ENCODE measurements at regions not wholly inside any gene's neighbourhood (a gene's known extent, or its start where the extent isn't known, plus 50 kb on each side); places are given as distances from the start of the nearest gene placed in this dataset.

GRCh38 chr2:67574230-67574629, 177.1 kb downstream of the ETAA1 start:
- FAIRE-seq, result peak; percentile 4
- no peak overlapping the region for H3K9ac ChIP-seq (replicated peaks; ENCODE audit: extremely low read depth, insufficient read depth, low read length)

DNA sequence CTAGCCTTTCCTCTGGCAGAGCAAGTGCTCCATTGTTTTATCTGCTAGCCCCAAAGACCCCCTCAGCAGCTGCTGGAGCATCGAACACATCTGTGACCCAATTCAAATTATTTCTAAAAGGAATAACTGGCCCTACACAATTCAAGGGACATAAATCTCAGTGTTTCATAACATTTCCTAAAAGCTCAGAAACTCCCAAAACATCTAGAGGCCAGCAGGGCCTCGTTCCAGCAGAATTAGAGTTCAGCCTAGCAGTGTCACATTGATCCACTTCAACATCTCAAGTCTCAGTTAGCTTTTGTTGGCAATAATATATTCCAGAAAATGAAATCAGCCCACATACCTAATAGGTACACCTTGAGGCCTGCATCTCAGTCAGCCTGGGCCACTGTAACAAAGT, 179.1 kb downstream of the ETAA1 start:
- Histone ChIP-seq H3K9me3 (replicated peaks; ENCODE audit: control insufficient read depth, insufficient read depth, low read length) (no peaks in the 10 kb centered on the region), H3K27me3 (ENCODE audit: control insufficient read depth in 2 of 2, insufficient read depth in 2 of 2, low read length in 2 of 2) (no peaks in the 10 kb centered on the region), H3K4me2 (ENCODE audit: insufficient read depth, low read length) (no peak overlapping the region), H3K9ac (replicated peaks; ENCODE audit: extremely low read depth, insufficient read depth, low read length) (no peak overlapping the region), H3K27ac (ENCODE audit: insufficient read depth, low read depth, low read length) (no peak overlapping the region), H3K4me3 (replicated peaks in 1 of 3; ENCODE audit: insufficient read depth in 1 of 3, low read depth in 1 of 3, low read length in 3 of 3) (no peak overlapping the region), H3K36me3 (ENCODE audit: control insufficient read depth in 2 of 2, extremely low read depth in 1 of 2, insufficient read depth in 2 of 2, low read length in 2 of 2) (no peaks in the 10 kb centered on the region), H3K4me1 (ENCODE audit: control insufficient read depth, extremely low read depth, insufficient read depth, low read length) (peaks cover 6% of the 10 kb centered on the region), H2AFZ (ENCODE audit: low read depth, low read length) (no peak overlapping the region), H4K20me1 (replicated peaks; ENCODE audit: control insufficient read depth, extremely low read depth, insufficient read depth, low read length) (no peaks in the 10 kb centered on the region), H3K79me2 (ENCODE audit: control insufficient read depth, insufficient read depth, low read length) (no peaks in the 10 kb centered on the region), H3K9me1 (replicated peaks; ENCODE audit: control insufficient read depth, extremely low read depth, insufficient read depth, low read length) (no peaks in the 10 kb centered on the region)
- no peak for DNase-seq (ENCODE audit: low read depth, low spot score)
- no peak for FAIRE-seq
- intact Hi-C loops (cut with micrococcal nuclease), result no loop called here
- CTCF ChIA-PET, result interaction anchor here (0.6 to 1.5 kb wide), 5 partner anchors 14 to 185 kb away, joined by 3 to 4 read pairs (median 4); no protein-coding TSS in a partner anchor
- TF ChIP-seq GATA2 (IDR thresholded peaks at IDR 0.05; ENCODE audit: insufficient read depth, insufficient read length, low read depth, low read length) (no peak), MAX (IDR thresholded peaks at IDR 0.05; ENCODE audit: insufficient read depth, insufficient read length) (no peak), JUN (IDR thresholded peaks at IDR 0.05; ENCODE audit: borderline replicate concordance, insufficient read depth, insufficient read length, low read depth) (no peak), MYC (IDR thresholded peaks at IDR 0.05; ENCODE audit: low read depth, low read length) (no peak), POLR2AphosphoS5 (IDR thresholded peaks at IDR 0.05; ENCODE audit: insufficient read depth, low read depth, low read length) (no peak), FOS (IDR thresholded peaks at IDR 0.05; ENCODE audit: borderline replicate concordance, insufficient read depth, low read length) (no peak), EZH2 (IDR thresholded peaks at IDR 0.05; ENCODE audit: borderline replicate concordance, low read depth, low read length, severe bottlenecking) (no peak), POLR2A (IDR thresholded peaks at IDR 0.05; ENCODE audit: low read depth, low read length) (no peak)
- TF ChIP-seq, protein P1, sequence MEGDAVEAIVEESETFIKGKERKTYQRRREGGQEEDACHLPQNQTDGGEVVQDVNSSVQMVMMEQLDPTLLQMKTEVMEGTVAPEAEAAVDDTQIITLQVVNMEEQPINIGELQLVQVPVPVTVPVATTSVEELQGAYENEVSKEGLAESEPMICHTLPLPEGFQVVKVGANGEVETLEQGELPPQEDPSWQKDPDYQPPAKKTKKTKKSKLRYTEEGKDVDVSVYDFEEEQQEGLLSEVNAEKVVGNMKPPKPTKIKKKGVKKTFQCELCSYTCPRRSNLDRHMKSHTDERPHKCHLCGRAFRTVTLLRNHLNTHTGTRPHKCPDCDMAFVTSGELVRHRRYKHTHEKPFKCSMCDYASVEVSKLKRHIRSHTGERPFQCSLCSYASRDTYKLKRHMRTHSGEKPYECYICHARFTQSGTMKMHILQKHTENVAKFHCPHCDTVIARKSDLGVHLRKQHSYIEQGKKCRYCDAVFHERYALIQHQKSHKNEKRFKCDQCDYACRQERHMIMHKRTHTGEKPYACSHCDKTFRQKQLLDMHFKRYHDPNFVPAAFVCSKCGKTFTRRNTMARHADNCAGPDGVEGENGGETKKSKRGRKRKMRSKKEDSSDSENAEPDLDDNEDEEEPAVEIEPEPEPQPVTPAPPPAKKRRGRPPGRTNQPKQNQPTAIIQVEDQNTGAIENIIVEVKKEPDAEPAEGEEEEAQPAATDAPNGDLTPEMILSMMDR (IDR thresholded peaks at IDR 0.05; ENCODE audit: extremely low read depth in 1 of 2, insufficient read depth in 1 of 2, low read depth in 1 of 2, low read length in 2 of 2), result no peak
- BruUV-seq (replicated peaks), result no TSS peak
- POLR2A ChIA-PET, result no interaction called here
- dilution Hi-C loops (cut with MboI; ENCODE audit: extremely low pct_ligation_motif_present, low sequenced_read_pairs), result no loop called here

More at GRCh38 chr2:67574230-67574629, 177.1 kb downstream of the ETAA1 start:
- Histone ChIP-seq H2AFZ (ENCODE audit: low read depth, low read length) (no peak overlapping the region), H3K27me3 (ENCODE audit: control insufficient read depth in 2 of 2, insufficient read depth in 2 of 2, low read length in 2 of 2) (no peaks in the 10 kb centered on the region), H3K9me1 (replicated peaks; ENCODE audit: control insufficient read depth, extremely low read depth, insufficient read depth, low read length) (no peaks in the 10 kb centered on the region), H3K4me1 (ENCODE audit: control insufficient read depth, extremely low read depth, insufficient read depth, low read length) (peaks cover 6% of the 10 kb centered on the region), H3K79me2 (ENCODE audit: control insufficient read depth, insufficient read depth, low read length) (no peaks in the 10 kb centered on the region), H4K20me1 (replicated peaks; ENCODE audit: control insufficient read depth, extremely low read depth, insufficient read depth, low read length) (no peaks in the 10 kb centered on the region), H3K9me3 (replicated peaks; ENCODE audit: control insufficient read depth, insufficient read depth, low read length) (no peaks in the 10 kb centered on the region), H3K27ac (ENCODE audit: insufficient read depth, low read depth, low read length) (no peak overlapping the region), H3K36me3 (ENCODE audit: control insufficient read depth in 2 of 2, extremely low read depth in 1 of 2, insufficient read depth in 2 of 2, low read length in 2 of 2) (no peaks in the 10 kb centered on the region), H3K4me2 (ENCODE audit: insufficient read depth, low read length) (no peak overlapping the region), H3K4me3 (replicated peaks in 1 of 3; ENCODE audit: insufficient read depth in 1 of 3, low read depth in 1 of 3, low read length in 3 of 3) (no peak overlapping the region)
- ChIA-PET CTCF (interaction anchor here (0.9 to 1.2 kb wide), 3 partner anchors 11 to 36 kb away, joined by 3 to 4 read pairs (median 3); no protein-coding TSS in a partner anchor), POLR2A (no interaction called here)
- TF ChIP-seq JUN (IDR thresholded peaks at IDR 0.05; ENCODE audit: borderline replicate concordance, insufficient read depth, insufficient read length, low read depth), result no peak
- TF ChIP-seq FOS (IDR thresholded peaks at IDR 0.05; ENCODE audit: borderline replicate concordance, insufficient read depth, low read length), result peak; percentile 43
- dilution Hi-C loops (cut with MboI; ENCODE audit: extremely low pct_ligation_motif_present, low sequenced_read_pairs), result no loop called here
- intact Hi-C loops (cut with micrococcal nuclease), result no loop called here
- DNase-seq (ENCODE audit: low read depth, low spot score), result peak; percentile 49
- BruUV-seq (replicated peaks), result no TSS peak
